Nephron progenitor cell (in vitro differentiated cells): ENCODE measurements at regions not wholly inside any gene's neighbourhood (a gene's known extent, or its start where the extent isn't known, plus 50 kb on each side); places are given as distances from the start of the nearest gene placed in this dataset.
"Not testable (repeated sequence)": the region's sequence is repeated elsewhere in the genome, so short reads cannot be mapped to it uniquely, and the experiment has no call there.

Experiments used
- DNase-seq: peaks from one replicate; pipeline ENCODE4 v3.0.0; 2021
- H3K27ac Mint-ChIP-seq: 2 replicates; pipeline ENCODE4 v1.8.0; 2021; ENCODE audit warnings: mild to moderate bottlenecking, moderate library complexity, mixed read lengths
- H3K27me3 Mint-ChIP-seq: 2 replicates; pipeline ENCODE4 v1.8.0; 2021; ENCODE audit warnings: mild to moderate bottlenecking, low read depth, mixed read lengths; ENCODE audit not compliant: poor library complexity
- H3K36me3 Mint-ChIP-seq: 2 replicates; pipeline ENCODE4 v1.8.0; 2021; ENCODE audit warnings: low read depth, mixed read lengths
- H3K4me1 Mint-ChIP-seq: 2 replicates; pipeline ENCODE4 v1.8.0; 2021; ENCODE audit warnings: mixed read lengths
- H3K4me3 Mint-ChIP-seq: 2 replicates; pipeline ENCODE4 v1.8.0; 2021; ENCODE audit warnings: mild to moderate bottlenecking, moderate library complexity, mixed read lengths
- H3K9me3 Mint-ChIP-seq: 2 replicates; pipeline ENCODE4 v1.8.0; 2021; ENCODE audit warnings: mild to moderate bottlenecking, moderate library complexity, mixed read lengths
- CTCF ChIP-seq: fragments of 200-600 bp; sonication (generic); IDR thresholded peaks from 2 replicates; pipeline ENCODE4 v1.5.0; 2021; ENCODE audit warnings: antibody characterized with exemption

- Mint-ChIP-seq H3K9me3 (no peaks in the 10 kb centered on the region), H3K36me3 (no peaks in the 10 kb centered on the region), H3K4me1 (no peaks in the 10 kb centered on the region), H3K4me3 (no peak overlapping the region), H3K27ac (no peak overlapping the region), H3K27me3 (no peaks in the 10 kb centered on the region)
- DNase-seq = no peak
- no peak for TF ChIP-seq CTCF
These were observed 133.0 kb upstream of the HTR2C start for GRCh38 chrX:114450911-114451310.

DNA sequence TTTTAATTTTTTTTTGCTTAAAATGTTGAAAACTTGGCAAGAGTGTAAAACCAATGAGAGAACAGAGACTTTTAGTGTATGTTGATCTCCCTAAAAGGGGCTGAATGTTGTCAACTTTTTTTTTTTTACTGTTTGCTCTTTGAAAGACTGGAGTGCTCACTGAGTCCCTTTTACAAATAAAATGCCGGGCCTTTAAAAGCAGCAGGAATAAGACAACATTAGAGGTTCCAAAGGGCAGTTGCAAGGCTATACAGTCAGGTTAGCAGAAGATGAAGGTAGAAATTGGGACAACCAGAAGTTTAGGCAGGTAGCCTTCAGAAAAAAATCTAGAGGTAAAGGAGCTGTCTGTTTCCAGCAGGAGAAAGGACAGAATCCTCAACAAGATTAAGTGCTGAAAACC lies 132.5 kb upstream of the HTR2C start:
- Mint-ChIP-seq H3K27ac (no peak overlapping the region), H3K36me3 (no peaks in the 10 kb centered on the region), H3K27me3 (no peaks in the 10 kb centered on the region), H3K9me3 (no peaks in the 10 kb centered on the region), H3K4me3 (no peak overlapping the region), H3K4me1 (no peaks in the 10 kb centered on the region)
- no peak for DNase-seq
- no peak for TF ChIP-seq CTCF

DNA sequence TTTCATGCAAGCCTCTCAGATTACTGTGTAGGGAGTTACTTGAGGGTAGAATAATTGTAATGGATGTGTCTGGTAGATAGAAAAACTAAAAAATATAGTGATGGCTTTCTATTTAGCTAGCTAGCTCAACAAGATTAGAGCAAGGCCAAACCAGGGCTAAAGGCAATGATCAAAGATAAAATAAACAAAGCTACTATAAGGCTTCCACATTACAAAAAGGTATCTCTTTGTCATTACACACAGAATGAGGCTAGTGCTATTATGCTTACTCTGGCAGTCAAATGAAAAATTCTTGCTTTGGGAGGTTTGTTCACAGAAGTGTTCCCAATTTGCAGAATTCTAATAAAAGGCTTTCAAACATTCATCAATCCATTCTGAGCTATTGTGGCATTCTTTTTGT lies 121.6 kb upstream of the HTR2C start:
- Mint-ChIP-seq H3K27ac (no peak overlapping the region), H3K4me1 (no peaks in the 10 kb centered on the region), H3K36me3 (no peaks in the 10 kb centered on the region), H3K27me3 (peaks cover 20% of the 10 kb centered on the region), H3K9me3 (no peaks in the 10 kb centered on the region), H3K4me3 (no peak overlapping the region)
- no peak for TF ChIP-seq CTCF
- no peak for DNase-seq

DNA sequence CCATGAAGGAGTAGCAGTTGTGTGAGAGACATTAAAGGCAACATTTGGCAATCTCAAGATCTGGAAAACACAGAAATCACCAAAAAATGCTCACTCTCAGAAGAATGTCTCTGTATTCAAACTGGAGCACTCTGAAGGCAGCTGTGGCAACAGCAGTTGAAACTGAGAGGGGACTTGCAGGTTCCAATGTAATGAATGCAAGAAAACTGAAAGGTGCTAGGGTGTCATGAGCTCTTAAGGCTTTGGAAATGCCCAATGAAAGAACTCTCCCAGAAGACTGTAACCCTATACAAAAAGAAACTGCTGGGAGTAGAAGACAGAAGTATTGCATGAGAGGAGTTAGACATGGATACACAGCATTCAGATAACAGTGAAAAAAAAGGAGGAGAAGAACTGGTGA lies 118.2 kb upstream of the HTR2C start:
- H3K27me3 Mint-ChIP-seq = peaks cover 52% of the 10 kb centered on the region
- H3K9me3 Mint-ChIP-seq = no peaks in the 10 kb centered on the region
- TF ChIP-seq CTCF = no peak
- H3K4me3 Mint-ChIP-seq = no peak overlapping the region
- DNase-seq = no peak
- no peak overlapping the region for H3K27ac Mint-ChIP-seq
- no peaks in the 10 kb centered on the region for H3K36me3 Mint-ChIP-seq
- H3K4me1 Mint-ChIP-seq = no peaks in the 10 kb centered on the region

DNA sequence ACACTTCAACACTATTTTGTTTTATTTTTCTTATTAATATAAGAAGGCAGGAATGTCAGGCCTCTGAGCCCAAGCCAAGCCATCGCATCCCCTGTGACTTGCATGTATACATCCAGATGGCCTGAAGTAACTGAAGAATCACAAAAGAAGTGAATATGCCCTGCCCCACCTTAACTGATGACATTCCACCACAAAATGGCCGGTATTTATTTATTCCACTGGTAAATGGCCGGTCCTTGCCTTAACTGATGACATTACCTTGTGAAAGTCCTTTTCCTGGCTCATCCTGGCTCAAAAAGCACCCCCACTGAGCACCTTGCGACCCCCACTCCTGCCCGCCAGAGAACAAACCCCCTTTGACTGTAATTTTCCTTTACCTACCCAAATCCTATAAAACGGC lies 111.9 kb upstream of the HTR2C start:
- not testable (repeated sequence) for H3K36me3 Mint-ChIP-seq, H3K4me1 Mint-ChIP-seq, H3K9me3 Mint-ChIP-seq, DNase-seq, H3K4me3 Mint-ChIP-seq, H3K27ac Mint-ChIP-seq
- H3K27me3 Mint-ChIP-seq = peaks cover 43% of the 10 kb centered on the region

- Mint-ChIP-seq H3K36me3 (no peaks in the 10 kb centered on the region), H3K27ac (no peak overlapping the region), H3K9me3 (no peaks in the 10 kb centered on the region), H3K4me1 (no peaks in the 10 kb centered on the region), H3K27me3 (peaks cover 35% of the 10 kb centered on the region), H3K4me3 (no peak overlapping the region)
- DNase-seq = no peak
- TF ChIP-seq CTCF = no peak
These were observed 111.1 kb upstream of the HTR2C start for GRCh38 chrX:114472788-114473187.
